WTC11 (cell line): ENCODE measurements at regions not wholly inside any gene's neighbourhood (a gene's known extent, or its start where the extent isn't known, plus 50 kb on each side); places are given as distances from the start of the nearest gene placed in this dataset.

Experiments
- ATF3 ChIP-seq: sonication (generic); formaldehyde crosslinking; conservative IDR thresholded peaks from 2 replicates; pipeline ENCODE4 v1.8.1; 2022; ENCODE audit warnings: mild to moderate bottlenecking, missing genetic modification reagents
- FOXJ3 ChIP-seq: sonication (generic); formaldehyde crosslinking; IDR thresholded peaks from 2 replicates; pipeline ENCODE4 v1.9.0; 2021; ENCODE audit warnings: missing genetic modification reagents, mild to moderate bottlenecking, borderline replicate concordance
- NFYB ChIP-seq: sonication (generic); formaldehyde crosslinking; conservative IDR thresholded peaks from 2 replicates; pipeline ENCODE4 v1.8.0; 2022; ENCODE audit warnings: low read depth, missing genetic modification reagents
- TF ChIP-seq, protein P1 (sequence below): sonication (generic); formaldehyde crosslinking; IDR thresholded peaks from 2 replicates; pipeline ENCODE4 v1.8.0; 2023; ENCODE audit warnings: missing genetic modification reagents
- TF ChIP-seq, protein P2 (sequence below): fragments of 200-600 bp; IDR thresholded peaks from 2 replicates; pipeline ENCODE4 v1.8.0; 2022; ENCODE audit warnings: antibody characterized with exemption

- TF ChIP-seq, protein P1, sequence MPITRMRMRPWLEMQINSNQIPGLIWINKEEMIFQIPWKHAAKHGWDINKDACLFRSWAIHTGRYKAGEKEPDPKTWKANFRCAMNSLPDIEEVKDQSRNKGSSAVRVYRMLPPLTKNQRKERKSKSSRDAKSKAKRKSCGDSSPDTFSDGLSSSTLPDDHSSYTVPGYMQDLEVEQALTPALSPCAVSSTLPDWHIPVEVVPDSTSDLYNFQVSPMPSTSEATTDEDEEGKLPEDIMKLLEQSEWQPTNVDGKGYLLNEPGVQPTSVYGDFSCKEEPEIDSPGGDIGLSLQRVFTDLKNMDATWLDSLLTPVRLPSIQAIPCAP (CRISPR knock-in tag): no peak
- TF ChIP-seq NFYB (CRISPR knock-in tag) (no peak), FOXJ3 (CRISPR knock-in tag) (no peak), ATF3 (CRISPR knock-in tag) (no peak)
- TF ChIP-seq, protein P2, sequence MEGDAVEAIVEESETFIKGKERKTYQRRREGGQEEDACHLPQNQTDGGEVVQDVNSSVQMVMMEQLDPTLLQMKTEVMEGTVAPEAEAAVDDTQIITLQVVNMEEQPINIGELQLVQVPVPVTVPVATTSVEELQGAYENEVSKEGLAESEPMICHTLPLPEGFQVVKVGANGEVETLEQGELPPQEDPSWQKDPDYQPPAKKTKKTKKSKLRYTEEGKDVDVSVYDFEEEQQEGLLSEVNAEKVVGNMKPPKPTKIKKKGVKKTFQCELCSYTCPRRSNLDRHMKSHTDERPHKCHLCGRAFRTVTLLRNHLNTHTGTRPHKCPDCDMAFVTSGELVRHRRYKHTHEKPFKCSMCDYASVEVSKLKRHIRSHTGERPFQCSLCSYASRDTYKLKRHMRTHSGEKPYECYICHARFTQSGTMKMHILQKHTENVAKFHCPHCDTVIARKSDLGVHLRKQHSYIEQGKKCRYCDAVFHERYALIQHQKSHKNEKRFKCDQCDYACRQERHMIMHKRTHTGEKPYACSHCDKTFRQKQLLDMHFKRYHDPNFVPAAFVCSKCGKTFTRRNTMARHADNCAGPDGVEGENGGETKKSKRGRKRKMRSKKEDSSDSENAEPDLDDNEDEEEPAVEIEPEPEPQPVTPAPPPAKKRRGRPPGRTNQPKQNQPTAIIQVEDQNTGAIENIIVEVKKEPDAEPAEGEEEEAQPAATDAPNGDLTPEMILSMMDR: no peak
Measured at GRCh38 chr2:51526766-51527165, 494.8 kb upstream of the NRXN1 start.
